ENCODE measurements at regions not wholly inside any gene's neighbourhood (a gene's known extent, or its start where the extent isn't known, plus 50 kb on each side); places are given as distances from the start of the nearest gene placed in this dataset.
A peak's percentile ranks its signal among the peaks of the same experiment; 100 is the strongest.

GRCh38 chr6:44697327-44697726 is 309.8 kb downstream of the CDC5L start:
- Histone ChIP-seq H3K4me1 (no peaks in the 10 kb centered on the region), H3K27me3 (ENCODE audit: insufficient read depth in 3 of 3, low read length in 2 of 3) (peaks cover 0 to 5% (median 0%) of the 10 kb centered on the region in 3 donors), H3K27ac (no peak overlapping the region), H3K36me3 (ENCODE audit: insufficient read depth in 1 of 2, low read depth in 1 of 2) (no peaks in the 10 kb centered on the region), H3K9me3 (no peaks in the 10 kb centered on the region), H3K4me3 (no peak overlapping the region)
- DNase-seq (peak in 1 of 2 donors; percentile 67), ATAC-seq (peak in 3 of 4 donors; percentile 42 to 54 (median 51))
- 27 to 43% (median 28%) methylated on average over 11 of the region's 11 CpGs for whole genome bisulfite sequencing, 3 donors
- TF ChIP-seq, protein P1, sequence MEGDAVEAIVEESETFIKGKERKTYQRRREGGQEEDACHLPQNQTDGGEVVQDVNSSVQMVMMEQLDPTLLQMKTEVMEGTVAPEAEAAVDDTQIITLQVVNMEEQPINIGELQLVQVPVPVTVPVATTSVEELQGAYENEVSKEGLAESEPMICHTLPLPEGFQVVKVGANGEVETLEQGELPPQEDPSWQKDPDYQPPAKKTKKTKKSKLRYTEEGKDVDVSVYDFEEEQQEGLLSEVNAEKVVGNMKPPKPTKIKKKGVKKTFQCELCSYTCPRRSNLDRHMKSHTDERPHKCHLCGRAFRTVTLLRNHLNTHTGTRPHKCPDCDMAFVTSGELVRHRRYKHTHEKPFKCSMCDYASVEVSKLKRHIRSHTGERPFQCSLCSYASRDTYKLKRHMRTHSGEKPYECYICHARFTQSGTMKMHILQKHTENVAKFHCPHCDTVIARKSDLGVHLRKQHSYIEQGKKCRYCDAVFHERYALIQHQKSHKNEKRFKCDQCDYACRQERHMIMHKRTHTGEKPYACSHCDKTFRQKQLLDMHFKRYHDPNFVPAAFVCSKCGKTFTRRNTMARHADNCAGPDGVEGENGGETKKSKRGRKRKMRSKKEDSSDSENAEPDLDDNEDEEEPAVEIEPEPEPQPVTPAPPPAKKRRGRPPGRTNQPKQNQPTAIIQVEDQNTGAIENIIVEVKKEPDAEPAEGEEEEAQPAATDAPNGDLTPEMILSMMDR (IDR thresholded peaks at IDR 0.05), result no peak
- intact Hi-C loops (cut with DNase I), result no loop called here

DNA sequence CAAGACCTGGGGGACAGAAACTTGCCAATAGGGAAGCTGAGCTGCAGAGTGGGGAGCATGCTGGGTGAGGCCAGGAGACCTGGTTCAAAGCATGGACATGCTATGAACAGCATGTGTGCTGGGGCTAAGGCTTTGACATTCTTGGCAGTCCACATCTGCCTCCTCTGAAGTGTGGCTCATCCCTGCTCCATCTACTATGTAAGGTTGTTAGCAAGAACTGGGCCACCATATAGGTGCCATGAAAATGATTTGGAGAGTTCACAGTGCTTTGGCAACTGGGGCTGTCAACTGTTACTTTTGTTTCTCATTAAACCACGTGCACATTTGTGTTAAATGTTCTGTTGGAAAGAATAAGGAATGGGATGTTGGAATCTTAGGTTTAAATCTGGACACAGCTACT is 311.1 kb downstream of the CDC5L start:
- H3K4me3 ChIP-seq, result no peak overlapping the region
- no peaks in the 10 kb centered on the region for H3K36me3 ChIP-seq (ENCODE audit: insufficient read depth in 1 of 2, low read depth in 1 of 2)
- H3K27ac ChIP-seq, result no peak overlapping the region
- H3K27me3 ChIP-seq (ENCODE audit: insufficient read depth in 3 of 3, low read length in 2 of 3), result peaks cover 0 to 5% (median 0%) of the 10 kb centered on the region in 3 donors
- no peak for ATAC-seq
- no peaks in the 10 kb centered on the region for H3K4me1 ChIP-seq
- intact Hi-C loops (cut with DNase I), result no loop called here
- H3K9me3 ChIP-seq, result no peaks in the 10 kb centered on the region
- WGBS, 3 donors, result 17 to 25% (median 20%) methylated on average over 1 of the region's 1 CpG
- DNase-seq, result no peak
- TF ChIP-seq, protein P1 (IDR thresholded peaks at IDR 0.05), result no peak

- DNase-seq (no peak), ATAC-seq (no peak)
- H3K27me3 ChIP-seq (ENCODE audit: insufficient read depth in 3 of 3, low read length in 2 of 3), result peaks cover 0 to 5% (median 0%) of the 10 kb centered on the region in 3 donors
- no peaks in the 10 kb centered on the region for H3K4me1 ChIP-seq
- TF ChIP-seq, protein P1 (IDR thresholded peaks at IDR 0.05), result no peak
- H3K36me3 ChIP-seq (ENCODE audit: insufficient read depth in 1 of 2, low read depth in 1 of 2), result no peaks in the 10 kb centered on the region
- no peak overlapping the region for H3K4me3 ChIP-seq
- WGBS, 3 donors, result 15 to 52% (median 26%) methylated on average over 1 of the region's 1 CpG
- intact Hi-C loops (cut with DNase I), result no loop called here
- H3K27ac ChIP-seq, result no peak overlapping the region
- no peaks in the 10 kb centered on the region for H3K9me3 ChIP-seq
Observed at GRCh38 chr6:44699082-44699481, 311.6 kb downstream of the CDC5L start.

DNA sequence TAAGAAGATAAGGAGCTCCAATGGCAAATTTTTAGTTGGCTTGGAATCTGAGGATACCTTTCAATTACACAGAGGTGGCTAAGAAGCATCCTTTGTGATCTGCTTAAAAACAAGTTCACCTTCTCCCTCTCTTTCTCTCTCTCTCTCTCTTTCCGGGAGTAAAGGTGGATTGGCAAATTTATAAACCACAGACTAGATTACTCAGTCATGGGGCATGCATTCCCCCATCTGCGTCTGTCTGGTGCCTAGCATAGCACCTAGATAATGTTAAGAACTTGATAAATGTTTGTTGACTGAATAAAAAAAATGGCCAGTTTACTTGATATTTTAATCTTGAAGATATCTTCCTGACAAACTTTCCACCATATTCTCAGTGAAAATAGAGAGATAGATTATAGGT is 312.3 kb downstream of the CDC5L start:
- no peaks in the 10 kb centered on the region for H3K4me1 ChIP-seq
- H3K36me3 ChIP-seq (ENCODE audit: insufficient read depth in 1 of 2, low read depth in 1 of 2), result no peaks in the 10 kb centered on the region
- H3K9me3 ChIP-seq, result no peaks in the 10 kb centered on the region
- 73 to 98% (median 93%) methylated on average over 2 of the region's 2 CpGs for WGBS, 3 donors
- TF ChIP-seq, protein P1 (IDR thresholded peaks at IDR 0.05), result no peak
- ATAC-seq, result no peak
- no peak for DNase-seq
- intact Hi-C loops (cut with DNase I), result no loop called here
- H3K27me3 ChIP-seq (ENCODE audit: insufficient read depth in 3 of 3, low read length in 2 of 3), result peaks cover 0 to 5% (median 0%) of the 10 kb centered on the region in 3 donors
- H3K4me3 ChIP-seq, result no peak overlapping the region
- no peak overlapping the region for H3K27ac ChIP-seq

DNA sequence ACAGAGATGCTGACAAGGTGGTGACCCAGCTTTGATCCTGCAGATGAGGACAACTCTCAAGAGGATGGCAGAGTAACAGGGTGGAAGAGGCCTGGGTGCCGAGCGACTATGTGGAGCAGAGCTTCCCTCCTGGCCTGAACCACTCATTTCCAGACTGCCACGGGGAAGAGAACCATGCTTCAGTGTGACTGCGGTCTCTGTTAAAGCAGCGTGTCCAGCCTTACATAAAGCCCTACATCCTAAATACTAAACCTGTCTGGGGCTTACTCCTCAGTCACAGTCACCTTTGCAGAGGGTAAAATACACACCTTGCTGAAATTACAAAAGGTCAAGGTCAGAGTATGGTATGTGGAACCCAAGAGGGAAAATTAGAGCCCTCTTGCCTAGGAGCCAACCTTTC is 312.9 kb downstream of the CDC5L start:
- intact Hi-C loops (cut with DNase I), result no loop called here
- TF ChIP-seq, protein P1 (IDR thresholded peaks at IDR 0.05), result no peak
- no peak for ATAC-seq
- H3K4me1 ChIP-seq, result no peaks in the 10 kb centered on the region
- no peak for DNase-seq
- no peaks in the 10 kb centered on the region for H3K36me3 ChIP-seq (ENCODE audit: insufficient read depth in 1 of 2, low read depth in 1 of 2)
- WGBS, 3 donors, result 90 to 96% (median 94%) methylated on average over 5 of the region's 5 CpGs
- H3K27ac ChIP-seq, result no peak overlapping the region
- peaks cover 0 to 5% (median 0%) of the 10 kb centered on the region in 3 donors for H3K27me3 ChIP-seq (ENCODE audit: insufficient read depth in 3 of 3, low read length in 2 of 3)
- no peak overlapping the region for H3K4me3 ChIP-seq
- no peaks in the 10 kb centered on the region for H3K9me3 ChIP-seq
